VCaP (cell line): ENCODE measurements at regions not wholly inside any gene's neighbourhood (a gene's known extent, or its start where the extent isn't known, plus 50 kb on each side); places are given as distances from the start of the nearest gene placed in this dataset.

Source experiments
- H3K27ac ChIP-seq: fragments of 450-650 bp; 2 replicates; pipeline ENCODE4 v1.5.1; 2017
- CTCF ChIP-seq: fragments of 450-650 bp; conservative IDR thresholded peaks from 2 replicates; pipeline ENCODE4 v1.5.1; 2017; ENCODE audit warnings: mild to moderate bottlenecking, moderate library complexity

GRCh38 chr7:26090927-26091519 lies 61.0 kb upstream of the NFE2L3 start:
- peak overlapping the region; percentile 1; the same call in 1 of the 2 replicates for H3K27ac ChIP-seq
- TF ChIP-seq CTCF, result peak; percentile 84

GRCh38 chr7:26091933-26092332 lies 60.1 kb upstream of the NFE2L3 start:
- no peak overlapping the region for H3K27ac ChIP-seq
- no peak; the same call in 1 of the 2 replicates for TF ChIP-seq CTCF

- no peak for TF ChIP-seq CTCF
- no peak overlapping the region for H3K27ac ChIP-seq
Measured at GRCh38 chr7:26093023-26093422, 59.0 kb upstream of the NFE2L3 start.

- H3K27ac ChIP-seq, result no peak overlapping the region
- TF ChIP-seq CTCF, result no peak
Measured at GRCh38 chr7:26096136-26096535, 55.9 kb upstream of the NFE2L3 start.

GRCh38 chr7:26097837-26098668 lies 53.9 kb upstream of the NFE2L3 start:
- no peak overlapping the region for H3K27ac ChIP-seq
- no peak for TF ChIP-seq CTCF

- TF ChIP-seq CTCF, result no peak
- H3K27ac ChIP-seq, result no peak overlapping the region
Measured at GRCh38 chr7:26099236-26099635, 52.8 kb upstream of the NFE2L3 start.

GRCh38 chr7:26100406-26101339 lies 51.3 kb upstream of the NFE2L3 start:
- no peak overlapping the region for H3K27ac ChIP-seq
- no peak for TF ChIP-seq CTCF
